Psoas muscle (tissue), 7 donors: ENCODE measurements at regions not wholly inside any gene's neighbourhood (a gene's known extent, or its start where the extent isn't known, plus 50 kb on each side); places are given as distances from the start of the nearest gene placed in this dataset.

ENCODE experiments used
- ATAC-seq, 4 donors: fragments of 200-7000 bp; cut with Tn5 transposase; one replicate each; pipeline ENCODE4 v1.9.1; 2020; ENCODE audit warnings: moderate library complexity in 3 of 4, mild to moderate bottlenecking in 2 of 4
- DNase-seq, 2 donors: peaks; one replicate each; pipeline ENCODE4 v3.0.0-alpha.2; 2020
- H3K27ac ChIP-seq: fragments of 200-600 bp; one replicate; pipeline ENCODE4 v1.8.0; 2022
- H3K27me3 ChIP-seq, 3 donors: fragments of 200-600 bp in 1 of 3; one replicate each; pipeline versions ENCODE4 v1.6.1 to v1.8.0; 2013 to 2022; ENCODE audit warnings: low read length in 2 of 3, mild to moderate bottlenecking in 2 of 3, moderate library complexity in 1 of 3; ENCODE audit not compliant: insufficient read depth in 3 of 3
- H3K36me3 ChIP-seq, 2 donors: fragments of 200-600 bp in 1 of 2; one replicate each; pipeline versions ENCODE4 v1.6.1 to v1.8.0; 2013 to 2022; ENCODE audit warnings: low read depth in 1 of 2, mild to moderate bottlenecking in 1 of 2, moderate library complexity in 1 of 2; ENCODE audit not compliant: insufficient read depth in 1 of 2
- H3K4me1 ChIP-seq: fragments of 200-600 bp; one replicate; pipeline ENCODE4 v1.8.0; 2022
- H3K4me3 ChIP-seq: fragments of 200-600 bp; one replicate; pipeline ENCODE4 v1.8.0; 2022; ENCODE audit warnings: mild to moderate bottlenecking
- H3K9me3 ChIP-seq: fragments of 200-600 bp; one replicate; pipeline ENCODE4 v1.8.0; 2022
- WGBS, 3 donors: extraction: QIAGEN DNeasy Blood & Tissue Kit; methylation state at CpG; one replicate each; pipeline versions ENCODE4 v1.1.6 to v1.1.7; 2013; 5-methylcytosine and 5-hydroxymethylcytosine counted together
- intact Hi-C, 2 donors: fragments of 100-400 bp; cut with DNase I; formaldehyde crosslinking; loops; one replicate each; pipeline versions ENCODE4 v1.11.0 to v1.14.2; 2022
- TF ChIP-seq, protein P1 (sequence below): fragments of 200-600 bp; IDR thresholded peaks from one replicate; pipeline ENCODE4 v1.8.0; 2022; ENCODE audit warnings: antibody characterized with exemption
- donor health status: healthy with polysubstance abuse.
- donor health status: DM: no; HTN: no; CAD: no; lungs with moderate emphysema.
- donor health status: Bipolar disorder and iron deficiency.
- donor health status: healthy.
- donor health status: DM: yes; HTN: yes; CAD: no.
- donor health status: DM: no; HTN: no; CAD: no.
- donor health status: DM: yes; HTN: yes; CAD: no.

DNA sequence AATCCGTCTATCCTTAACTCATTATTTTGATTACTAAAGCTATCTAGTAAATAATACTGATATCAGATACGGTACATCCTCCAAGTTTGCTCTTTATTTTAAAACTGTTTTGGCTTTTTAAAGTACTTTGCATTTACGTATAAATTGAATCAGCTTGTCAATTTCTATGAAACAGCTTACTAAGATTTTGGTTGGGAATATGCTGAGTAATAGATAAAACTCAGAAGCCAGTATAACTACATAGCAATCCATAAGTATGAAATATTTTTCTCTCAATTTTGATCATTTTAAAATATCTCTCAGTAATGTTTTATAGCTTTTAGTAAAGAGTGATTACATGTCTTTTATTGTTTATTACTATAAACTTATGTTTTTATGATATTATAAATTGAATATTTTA, 116.2 kb upstream of the SOX11 start:
- no peak for ATAC-seq
- Histone ChIP-seq H3K9me3 (no peaks in the 10 kb centered on the region), H3K27ac (no peak overlapping the region), H3K27me3 (no peaks in the 10 kb centered on the region), H3K4me1 (no peaks in the 10 kb centered on the region), H3K4me3 (no peak overlapping the region), H3K36me3 (no peaks in the 10 kb centered on the region)
- TF ChIP-seq, protein P1, sequence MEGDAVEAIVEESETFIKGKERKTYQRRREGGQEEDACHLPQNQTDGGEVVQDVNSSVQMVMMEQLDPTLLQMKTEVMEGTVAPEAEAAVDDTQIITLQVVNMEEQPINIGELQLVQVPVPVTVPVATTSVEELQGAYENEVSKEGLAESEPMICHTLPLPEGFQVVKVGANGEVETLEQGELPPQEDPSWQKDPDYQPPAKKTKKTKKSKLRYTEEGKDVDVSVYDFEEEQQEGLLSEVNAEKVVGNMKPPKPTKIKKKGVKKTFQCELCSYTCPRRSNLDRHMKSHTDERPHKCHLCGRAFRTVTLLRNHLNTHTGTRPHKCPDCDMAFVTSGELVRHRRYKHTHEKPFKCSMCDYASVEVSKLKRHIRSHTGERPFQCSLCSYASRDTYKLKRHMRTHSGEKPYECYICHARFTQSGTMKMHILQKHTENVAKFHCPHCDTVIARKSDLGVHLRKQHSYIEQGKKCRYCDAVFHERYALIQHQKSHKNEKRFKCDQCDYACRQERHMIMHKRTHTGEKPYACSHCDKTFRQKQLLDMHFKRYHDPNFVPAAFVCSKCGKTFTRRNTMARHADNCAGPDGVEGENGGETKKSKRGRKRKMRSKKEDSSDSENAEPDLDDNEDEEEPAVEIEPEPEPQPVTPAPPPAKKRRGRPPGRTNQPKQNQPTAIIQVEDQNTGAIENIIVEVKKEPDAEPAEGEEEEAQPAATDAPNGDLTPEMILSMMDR = no peak
- intact Hi-C loops = no loop called here
- no peak for DNase-seq
- 75 to 95% (median 79%) methylated on average over 3 of the region's 3 CpGs for WGBS, 3 donors

DNA sequence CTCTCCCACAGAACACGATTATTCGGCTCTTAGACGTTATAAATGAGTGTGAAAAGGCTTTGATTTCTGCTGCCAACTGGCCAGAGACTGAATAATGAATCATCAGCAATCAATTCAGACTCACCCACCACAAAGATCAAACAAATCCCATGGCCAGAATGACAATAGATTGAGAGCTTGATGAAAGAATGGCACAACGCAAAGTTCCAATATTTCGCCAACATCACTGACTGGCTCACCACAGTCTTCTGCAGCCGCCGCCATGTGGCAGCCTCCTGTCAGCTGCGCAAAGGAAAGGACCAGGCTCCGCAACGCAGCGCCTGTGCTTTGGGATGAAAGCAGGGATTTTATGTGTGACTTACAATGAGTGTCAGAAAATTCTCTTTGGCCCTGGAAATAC, 104.4 kb upstream of the SOX11 start:
- intact Hi-C loops = no loop called here
- WGBS, 3 donors = 30 to 44% (median 37%) methylated on average over 11 of the region's 11 CpGs

DNA sequence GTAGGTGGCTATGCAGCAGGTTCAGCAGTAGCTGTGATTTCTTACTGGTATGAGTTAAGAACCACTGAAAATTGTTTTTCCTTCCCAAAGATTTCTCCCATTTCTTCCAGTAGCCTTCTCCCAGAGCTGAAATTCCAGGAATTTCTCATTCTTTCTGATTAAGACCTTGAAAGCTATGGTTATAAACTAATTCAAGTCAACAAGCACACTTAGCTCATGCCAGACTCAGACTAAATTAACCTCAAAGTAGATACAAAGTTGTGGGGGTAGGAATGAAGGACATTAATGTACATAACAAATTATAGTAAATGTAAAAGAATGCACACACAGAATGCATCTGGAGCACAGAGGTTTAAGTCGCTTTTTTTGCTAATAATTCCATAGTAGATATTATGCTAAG, 103.6 kb upstream of the SOX11 start:
- DNase-seq = no peak
- intact Hi-C loops = no loop called here
- no peaks in the 10 kb centered on the region for H3K4me1 ChIP-seq
- TF ChIP-seq, protein P1 = no peak
- no peak overlapping the region for H3K4me3 ChIP-seq
- peaks cover 0 to 8% (median 2%) of the 10 kb centered on the region in 3 donors for H3K27me3 ChIP-seq
- H3K9me3 ChIP-seq = no peaks in the 10 kb centered on the region
- no peak for ATAC-seq
- WGBS, 3 donors = 58 to 94% (median 63%) methylated on average over 1 of the region's 1 CpG
- no peak overlapping the region for H3K27ac ChIP-seq
- no peaks in the 10 kb centered on the region for H3K36me3 ChIP-seq

More for the DNA sequence above, 104.4 kb upstream of the SOX11 start:
- TF ChIP-seq, protein P1 = no peak
- Histone ChIP-seq H3K4me3 (no peak overlapping the region), H3K9me3 (no peaks in the 10 kb centered on the region), H3K27ac (no peak overlapping the region), H3K4me1 (no peaks in the 10 kb centered on the region), H3K36me3 (no peaks in the 10 kb centered on the region), H3K27me3 (peaks cover 0 to 8% (median 2%) of the 10 kb centered on the region in 3 donors)
- no peak for DNase-seq
- no peak for ATAC-seq

DNA sequence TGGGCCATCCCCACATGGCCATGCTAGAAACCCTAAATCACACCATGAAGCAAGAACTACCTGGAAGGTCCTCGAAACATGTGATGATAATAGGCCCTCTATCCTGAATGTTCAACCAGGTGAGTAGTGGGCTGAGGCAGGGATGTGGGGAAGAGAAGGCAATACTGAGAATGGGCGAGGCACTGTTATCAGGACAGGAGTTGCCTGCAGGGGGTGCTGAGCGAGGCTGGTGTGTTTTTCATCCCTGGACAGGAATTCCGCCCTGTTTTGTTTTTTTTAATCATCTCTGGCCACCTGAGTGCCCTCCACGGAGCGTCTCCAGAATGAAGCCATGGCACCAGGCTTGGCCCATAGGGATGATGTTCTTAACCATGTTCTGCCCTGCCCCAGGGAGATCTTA, 103.0 kb upstream of the SOX11 start:
- WGBS, 3 donors = 76 to 90% (median 86%) methylated on average over 6 of the region's 6 CpGs
- H3K36me3 ChIP-seq = no peaks in the 10 kb centered on the region
- H3K4me3 ChIP-seq = no peak overlapping the region
- ATAC-seq = no peak
- no peak overlapping the region for H3K27ac ChIP-seq
- intact Hi-C loops = no loop called here
- H3K27me3 ChIP-seq = peaks cover 0 to 8% (median 2%) of the 10 kb centered on the region in 3 donors
- H3K4me1 ChIP-seq = no peaks in the 10 kb centered on the region
- H3K9me3 ChIP-seq = no peaks in the 10 kb centered on the region
- TF ChIP-seq, protein P1 = no peak
- DNase-seq = no peak

DNA sequence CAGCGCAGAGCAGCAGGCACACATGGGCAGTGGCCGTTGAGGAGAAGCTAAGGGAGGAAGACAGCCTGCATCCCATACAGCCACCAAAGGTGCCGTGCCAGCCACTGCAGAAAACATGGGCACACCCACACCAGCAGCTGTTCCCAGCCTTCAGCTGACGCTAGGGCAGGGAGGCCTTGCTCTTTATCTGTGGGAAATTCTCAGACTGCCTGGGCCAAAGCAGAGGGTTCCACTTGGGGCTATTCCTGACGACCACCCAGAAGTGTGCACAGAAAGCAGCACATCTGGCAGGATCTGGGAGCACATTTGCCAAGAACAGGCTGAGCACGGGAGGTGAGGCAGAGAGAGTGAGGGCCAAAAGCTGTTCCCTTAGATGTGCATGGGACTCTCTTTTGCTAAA, 101.3 kb upstream of the SOX11 start:
- H3K9me3 ChIP-seq = no peaks in the 10 kb centered on the region
- H3K27me3 ChIP-seq = peaks cover 0 to 8% (median 2%) of the 10 kb centered on the region in 3 donors
- H3K4me1 ChIP-seq = no peaks in the 10 kb centered on the region
- 16 to 40% (median 26%) methylated on average over 6 of the region's 6 CpGs for WGBS, 3 donors
- DNase-seq (no peak), ATAC-seq (no peak)
- TF ChIP-seq, protein P1 = no peak
- intact Hi-C loops = no loop called here
- H3K4me3 ChIP-seq = no peak overlapping the region
- no peaks in the 10 kb centered on the region for H3K36me3 ChIP-seq
- no peak overlapping the region for H3K27ac ChIP-seq
